OCI-LY7 (cell line): ENCODE measurements at regions not wholly inside any gene's neighbourhood (a gene's known extent, or its start where the extent isn't known, plus 50 kb on each side); places are given as distances from the start of the nearest gene placed in this dataset.

Source experiments
- BruUV-seq: library from RNA; stranded (reverse); fragments of 400-500 nt; replicated peaks from 2 replicates; lab custom pipeline; 2021; lab: Mats Ljungman, UMichigan
- CTCF ChIA-PET: fragments of 300-600 bp; sonication (Branson Sonifier 250); formaldehyde crosslinking; loops from one replicate; lab custom pipeline; 2022; ENCODE audit warnings: antibody characterized with exemption; ENCODE audit not compliant: unreplicated experiment; lab: Charles Lee
- POLR2A ChIA-PET: fragments of 300-600 bp; sonication (Branson Sonifier 250); formaldehyde crosslinking; loops from one replicate; lab custom pipeline; 2022; ENCODE audit warnings: antibody characterized with exemption; lab: Charles Lee
- DNase-seq: peaks from one replicate; pipeline ENCODE4 v3.0.0-alpha.2; 2015; ENCODE audit warnings: low spot score
- H2AFZ ChIP-seq: fragments of 200-600 bp; sonication (generic), shearing (Covaris generic); 2 replicates; pipeline ENCODE4 v1.6.1; 2014; ENCODE audit warnings: mild to moderate bottlenecking, antibody characterized with exemption, low read length, moderate library complexity
- H3K27ac ChIP-seq: fragments of 200-600 bp; sonication (generic); 2 replicates; pipeline ENCODE4 v1.5.1; 2014; ENCODE audit warnings: mixed run types, low read depth, mild to moderate bottlenecking, moderate library complexity, low read length, inconsistent platforms; ENCODE audit not compliant: poor library complexity, severe bottlenecking
- H3K36me3 ChIP-seq: fragments of 200-600 bp; sonication (generic); 2 replicates; pipeline ENCODE4 v1.6.1; 2014; ENCODE audit warnings: mild to moderate bottlenecking, antibody characterized with exemption, low read length, moderate library complexity, mixed read lengths; ENCODE audit not compliant: insufficient read depth
- H3K4me1 ChIP-seq: fragments of 200-600 bp; sonication (generic); 2 replicates; pipeline ENCODE4 v1.5.1; 2014; ENCODE audit warnings: mild to moderate bottlenecking, low read length; ENCODE audit not compliant: insufficient read depth, poor library complexity, severe bottlenecking
- H3K4me2 ChIP-seq: fragments of 200-600 bp; sonication (generic); 2 replicates; pipeline ENCODE4 v1.6.1; 2014; ENCODE audit warnings: mild to moderate bottlenecking, low read length
- H3K4me3 ChIP-seq: fragments of 200-600 bp; sonication (generic); 2 replicates; pipeline ENCODE4 v1.5.1; 2014; ENCODE audit warnings: mild to moderate bottlenecking, low read depth, low read length; ENCODE audit not compliant: poor library complexity, severe bottlenecking
- H3K79me2 ChIP-seq: fragments of 200-600 bp; sonication (generic); 2 replicates; pipeline ENCODE4 v1.6.1; 2016; ENCODE audit warnings: low read depth, mild to moderate bottlenecking, low read length, moderate library complexity, mixed read lengths; ENCODE audit not compliant: insufficient read depth
- H3K9me2 ChIP-seq: fragments of 200-600 bp; sonication (generic); 2 replicates; pipeline ENCODE4 v1.6.1; 2016; ENCODE audit warnings: mild to moderate bottlenecking, low read length, mixed read lengths; ENCODE audit not compliant: insufficient read depth
- H3K9me3 ChIP-seq: fragments of 200-600 bp; sonication (generic); 2 replicates; pipeline ENCODE4 v1.6.1; 2014; ENCODE audit warnings: mild to moderate bottlenecking, mixed run types, low read length, mixed read lengths
- H4K20me1 ChIP-seq: fragments of 200-600 bp; sonication (generic); 2 replicates; pipeline ENCODE4 v1.6.1; 2014; ENCODE audit warnings: mild to moderate bottlenecking, antibody characterized with exemption, low read length, moderate library complexity, mixed read lengths; ENCODE audit not compliant: insufficient read depth
- EZH2phosphoT487 ChIP-seq: fragments of 200-600 bp; sonication (generic); IDR thresholded peaks from 2 replicates; pipeline ENCODE4 v1.6.1; 2018; ENCODE audit warnings: low read depth, borderline replicate concordance, mild to moderate bottlenecking, mixed run types, antibody characterized with exemption, low read length, moderate library complexity, mixed read lengths
- intact Hi-C: fragments of 100-400 bp; cut with micrococcal nuclease; formaldehyde crosslinking; loops from one replicate; pipeline ENCODE4 v1.10.0; 2022; ENCODE audit not compliant: unreplicated experiment
- TF ChIP-seq, protein P1 (sequence below): fragments of 200-600 bp; sonication (generic); conservative IDR thresholded peaks from 2 replicates; pipeline ENCODE4 v1.5.1; 2014; ENCODE audit warnings: mild to moderate bottlenecking, antibody characterized with exemption, low read length, moderate library complexity, mixed read lengths

DNA sequence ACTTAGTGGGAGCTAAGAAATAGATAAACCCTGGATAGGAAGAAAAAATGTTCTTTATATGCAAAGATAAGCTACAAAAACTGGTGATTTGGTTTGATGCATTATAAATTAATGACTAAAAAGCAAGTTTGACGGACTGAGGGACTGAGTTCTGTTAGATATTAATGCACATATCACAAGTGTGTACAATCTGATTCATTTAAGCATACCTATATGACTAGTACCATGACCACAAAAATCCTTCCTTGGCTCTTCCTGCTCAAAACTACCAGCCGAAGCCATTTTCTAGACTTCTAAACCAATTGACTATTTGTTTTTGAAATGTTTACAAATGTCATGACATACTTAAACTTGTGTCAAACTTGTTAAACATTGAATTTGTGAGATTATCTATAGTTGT is 374.5 kb upstream of the MON1B start:
- CTCF ChIA-PET: no interaction called here
- no peak overlapping the region for H2AFZ ChIP-seq
- H3K9me3 ChIP-seq: no peaks in the 10 kb centered on the region
- POLR2A ChIA-PET: no interaction called here
- H3K4me2 ChIP-seq: no peak overlapping the region
- no peaks in the 10 kb centered on the region for H3K79me2 ChIP-seq
- no TSS peak for BruUV-seq
- H3K4me1 ChIP-seq: no peaks in the 10 kb centered on the region
- no peak overlapping the region for H3K4me3 ChIP-seq
- no peaks in the 10 kb centered on the region for H3K36me3 ChIP-seq
- intact Hi-C loops: no loop called here
- no peaks in the 10 kb centered on the region for H3K9me2 ChIP-seq
- DNase-seq: no peak
- H3K27ac ChIP-seq: no peak overlapping the region
- TF ChIP-seq EZH2phosphoT487: no peak
- TF ChIP-seq, protein P1, sequence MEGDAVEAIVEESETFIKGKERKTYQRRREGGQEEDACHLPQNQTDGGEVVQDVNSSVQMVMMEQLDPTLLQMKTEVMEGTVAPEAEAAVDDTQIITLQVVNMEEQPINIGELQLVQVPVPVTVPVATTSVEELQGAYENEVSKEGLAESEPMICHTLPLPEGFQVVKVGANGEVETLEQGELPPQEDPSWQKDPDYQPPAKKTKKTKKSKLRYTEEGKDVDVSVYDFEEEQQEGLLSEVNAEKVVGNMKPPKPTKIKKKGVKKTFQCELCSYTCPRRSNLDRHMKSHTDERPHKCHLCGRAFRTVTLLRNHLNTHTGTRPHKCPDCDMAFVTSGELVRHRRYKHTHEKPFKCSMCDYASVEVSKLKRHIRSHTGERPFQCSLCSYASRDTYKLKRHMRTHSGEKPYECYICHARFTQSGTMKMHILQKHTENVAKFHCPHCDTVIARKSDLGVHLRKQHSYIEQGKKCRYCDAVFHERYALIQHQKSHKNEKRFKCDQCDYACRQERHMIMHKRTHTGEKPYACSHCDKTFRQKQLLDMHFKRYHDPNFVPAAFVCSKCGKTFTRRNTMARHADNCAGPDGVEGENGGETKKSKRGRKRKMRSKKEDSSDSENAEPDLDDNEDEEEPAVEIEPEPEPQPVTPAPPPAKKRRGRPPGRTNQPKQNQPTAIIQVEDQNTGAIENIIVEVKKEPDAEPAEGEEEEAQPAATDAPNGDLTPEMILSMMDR: no peak
- H4K20me1 ChIP-seq: no peaks in the 10 kb centered on the region

- TF ChIP-seq, protein P1: no peak
- no peak for TF ChIP-seq EZH2phosphoT487
- no peaks in the 10 kb centered on the region for H4K20me1 ChIP-seq
- no peaks in the 10 kb centered on the region for H3K4me1 ChIP-seq
- H3K4me2 ChIP-seq: no peak overlapping the region
- CTCF ChIA-PET: no interaction called here
- intact Hi-C loops: no loop called here
- H3K4me3 ChIP-seq: no peak overlapping the region
- DNase-seq: no peak
- BruUV-seq: no TSS peak
- no peaks in the 10 kb centered on the region for H3K9me2 ChIP-seq
- no peaks in the 10 kb centered on the region for H3K36me3 ChIP-seq
- POLR2A ChIA-PET: no interaction called here
- H2AFZ ChIP-seq: no peak overlapping the region
- no peaks in the 10 kb centered on the region for H3K79me2 ChIP-seq
- no peaks in the 10 kb centered on the region for H3K9me3 ChIP-seq
- no peak overlapping the region for H3K27ac ChIP-seq
Measured at GRCh38 chr16:76818606-76819181, 372.3 kb upstream of the MON1B start.

DNA sequence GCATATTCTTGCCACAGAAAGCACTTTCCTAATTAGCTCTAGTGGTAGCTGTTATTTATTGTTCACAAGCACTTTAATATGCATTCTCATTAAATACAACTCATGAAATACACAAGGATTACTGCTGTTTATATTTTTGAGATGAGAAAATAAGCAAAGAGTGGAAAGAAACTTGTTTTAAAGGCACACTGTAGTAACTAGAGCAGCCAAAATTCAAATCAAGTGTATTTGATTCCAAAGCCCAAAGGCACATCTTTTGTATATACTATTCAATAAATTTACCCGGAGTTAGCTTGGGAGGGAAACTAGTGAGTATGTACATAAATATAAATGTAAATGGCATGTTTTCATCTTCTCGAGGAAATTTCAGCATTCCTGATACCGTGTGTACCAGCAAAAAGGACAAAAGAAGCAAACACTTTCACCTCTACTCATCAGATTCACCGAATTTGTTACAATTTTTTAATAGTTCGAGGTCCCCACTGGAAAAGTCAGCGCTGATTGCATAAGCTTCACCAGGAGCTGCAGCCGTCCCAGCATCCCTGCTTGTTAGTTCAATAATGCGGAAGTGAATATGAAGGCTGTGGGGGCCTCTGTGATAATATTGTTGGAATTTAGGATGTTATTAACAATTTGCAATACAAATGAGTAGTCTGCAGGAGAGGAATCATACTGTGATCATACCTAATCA is 371.6 kb upstream of the MON1B start:
- no peaks in the 10 kb centered on the region for H3K36me3 ChIP-seq
- TF ChIP-seq, protein P1: no peak
- H3K79me2 ChIP-seq: no peaks in the 10 kb centered on the region
- BruUV-seq: no TSS peak
- ChIA-PET POLR2A (no interaction called here), CTCF (no interaction called here)
- no peak overlapping the region for H2AFZ ChIP-seq
- no peaks in the 10 kb centered on the region for H3K9me2 ChIP-seq
- H3K4me2 ChIP-seq: no peak overlapping the region
- H3K4me1 ChIP-seq: no peaks in the 10 kb centered on the region
- no peaks in the 10 kb centered on the region for H3K9me3 ChIP-seq
- DNase-seq: no peak
- H4K20me1 ChIP-seq: no peaks in the 10 kb centered on the region
- intact Hi-C loops: no loop called here
- H3K4me3 ChIP-seq: no peak overlapping the region
- H3K27ac ChIP-seq: no peak overlapping the region
